ACHN (cell line): ENCODE measurements at regions not wholly inside any gene's neighbourhood (a gene's known extent, or its start where the extent isn't known, plus 50 kb on each side); places are given as distances from the start of the nearest gene placed in this dataset.

ENCODE experiments used
- DNase-seq: peaks from one replicate; pipeline ENCODE4 v3.0.0-alpha.2; 2015
- in situ Hi-C: cut with HindIII; loops from 2 replicates; pipeline ENCODE4 v1.10.0; 2017; ENCODE audit warnings: low sequenced_read_pairs, low pct_ligation_motif_present, low pct_unique_long_range_greater_than_20kb

GRCh38 chr14:97458255-97458654, 661.1 kb downstream of the VRK1 start:
- in situ Hi-C loops: no loop called here

DNA sequence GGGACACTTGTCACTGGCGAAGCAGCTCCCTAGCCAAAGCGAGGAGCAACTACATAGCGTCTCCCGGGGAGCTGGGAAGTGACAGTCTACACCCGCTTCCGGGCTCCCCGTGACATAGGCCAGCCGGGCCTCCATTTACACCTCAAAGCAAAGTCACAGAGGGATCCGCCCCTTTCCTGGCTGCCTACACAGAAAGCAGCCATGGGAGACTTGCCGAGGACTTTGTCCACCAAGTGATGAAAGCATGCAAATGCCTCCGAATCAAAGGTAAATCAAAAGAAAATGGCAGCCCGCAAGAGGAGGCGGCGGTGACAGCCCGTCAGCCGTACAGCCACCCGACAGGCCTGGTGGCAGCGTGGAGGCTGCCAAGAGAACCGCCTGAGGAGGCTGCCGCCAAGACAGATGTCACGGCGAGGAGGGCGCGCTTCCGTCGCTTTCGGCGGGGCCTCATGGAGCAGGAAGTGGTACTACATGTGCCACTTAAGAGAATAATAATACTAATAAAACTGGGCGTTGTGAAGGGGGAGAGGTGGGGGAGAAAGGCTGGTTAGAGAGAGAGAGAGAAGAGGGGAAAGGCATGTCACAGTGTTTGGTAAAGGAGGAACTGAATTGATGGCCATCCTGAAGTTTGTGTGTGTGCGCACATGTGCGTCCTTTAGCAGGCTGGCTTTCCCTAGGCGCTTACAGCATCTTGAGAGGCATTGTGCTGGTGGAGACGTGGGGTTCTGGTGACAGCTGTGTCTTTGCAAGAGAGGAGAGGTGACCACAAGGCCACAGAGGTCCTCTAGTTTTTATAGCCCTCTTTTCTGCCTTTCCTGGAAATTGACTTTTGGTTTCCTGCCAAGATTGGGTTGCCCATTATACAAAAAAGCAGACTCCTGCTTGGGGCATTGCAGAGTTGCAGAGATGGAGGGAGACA, 661.7 kb downstream of the VRK1 start:
- no peak for DNase-seq

More at GRCh38 chr14:97458255-97458654, 661.1 kb downstream of the VRK1 start:
- no peak for DNase-seq

GRCh38 chr14:97462081-97462480, 664.9 kb downstream of the VRK1 start:
- in situ Hi-C loops: no loop called here
- DNase-seq: no peak

More for the DNA sequence above, 661.7 kb downstream of the VRK1 start:
- in situ Hi-C loops: no loop called here

GRCh38 chr14:97468220-97468619, 671.0 kb downstream of the VRK1 start:
- DNase-seq: no peak
- in situ Hi-C loops: no loop called here

DNA sequence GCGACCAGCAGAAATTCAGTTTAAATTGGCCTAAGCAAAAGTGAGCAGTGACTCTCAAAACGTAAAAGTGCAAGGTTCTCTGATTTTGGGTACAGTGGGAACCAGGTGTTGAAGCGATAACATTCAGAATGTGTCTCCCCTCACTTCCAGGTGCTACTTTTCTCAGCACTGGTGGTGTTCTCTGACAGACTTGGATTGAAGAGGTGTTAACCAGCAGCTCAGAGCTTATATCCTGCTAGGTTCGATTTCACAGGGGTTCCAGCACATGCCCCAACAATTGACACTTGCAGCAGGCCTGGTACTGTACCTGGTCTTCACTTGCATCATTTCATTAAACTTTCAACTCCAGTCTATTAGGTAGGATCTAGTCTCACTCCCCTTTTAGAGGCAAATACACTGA, 680.2 kb downstream of the VRK1 start:
- DNase-seq: no peak

GRCh38 chr14:97485201-97485600, 688.0 kb downstream of the VRK1 start:
- no peak for DNase-seq
- in situ Hi-C loops: no loop called here

More for the DNA sequence above, 680.2 kb downstream of the VRK1 start:
- in situ Hi-C loops: no loop called here

- in situ Hi-C loops: no loop called here
- no peak for DNase-seq
These were observed 689.5 kb downstream of the VRK1 start for GRCh38 chr14:97486601-97487120.

- in situ Hi-C loops: no loop called here
- no peak for DNase-seq
These were observed 692.6 kb downstream of the VRK1 start for GRCh38 chr14:97489750-97490149.

- in situ Hi-C loops: no loop called here
- no peak for DNase-seq
These were observed 693.4 kb downstream of the VRK1 start for GRCh38 chr14:97490521-97491070.

GRCh38 chr14:97491697-97492096, 694.5 kb downstream of the VRK1 start:
- DNase-seq: no peak
- in situ Hi-C loops: no loop called here

GRCh38 chr14:97499790-97500481, 702.8 kb downstream of the VRK1 start:
- in situ Hi-C loops: no loop called here
- DNase-seq: no peak

- DNase-seq: no peak
- in situ Hi-C loops: no loop called here
These were observed 709.4 kb downstream of the VRK1 start for GRCh38 chr14:97506626-97507025.

DNA sequence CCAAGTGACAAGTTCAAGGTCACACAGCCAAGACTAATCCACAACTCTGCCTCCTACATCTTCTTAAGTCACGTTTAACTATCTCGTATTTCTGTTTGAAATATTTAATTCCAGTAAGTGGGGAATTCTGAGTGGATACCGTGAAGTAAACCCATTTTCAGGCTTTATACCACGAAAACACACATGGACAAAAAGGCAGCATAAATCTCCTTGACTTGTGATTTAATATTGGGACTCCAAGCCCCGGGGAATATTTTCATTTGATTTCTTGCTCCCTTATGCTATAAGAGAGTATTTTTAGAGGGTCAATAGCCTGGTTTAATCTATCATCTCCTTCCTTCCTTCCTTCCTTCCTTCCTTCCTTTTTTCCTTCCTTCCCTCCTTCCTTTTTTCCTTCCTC, 716.7 kb downstream of the VRK1 start:
- DNase-seq: no peak
- in situ Hi-C loops: no loop called here

GRCh38 chr14:97517566-97518234, 720.5 kb downstream of the VRK1 start:
- in situ Hi-C loops: no loop called here
- no peak for DNase-seq

DNA sequence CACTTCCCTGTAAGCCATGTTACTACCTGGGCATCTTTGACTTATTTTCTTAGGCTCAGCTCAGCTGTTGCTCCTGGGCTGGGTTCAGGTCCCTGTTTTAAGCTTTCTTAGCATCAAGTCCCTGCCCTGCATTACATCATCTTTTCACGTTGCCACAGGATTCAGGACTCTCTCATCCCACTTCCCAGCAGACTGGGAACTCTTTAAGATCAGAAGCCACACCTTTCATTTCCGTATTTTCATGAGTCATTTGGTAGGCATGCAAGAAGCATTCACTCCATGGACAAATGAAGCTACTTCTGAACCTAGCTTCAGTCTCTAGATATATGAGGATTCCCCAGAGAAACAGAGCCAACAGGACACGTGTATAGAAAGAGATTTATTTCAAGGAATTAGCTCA, 726.8 kb downstream of the VRK1 start:
- DNase-seq: no peak
- in situ Hi-C loops: no loop called here

DNA sequence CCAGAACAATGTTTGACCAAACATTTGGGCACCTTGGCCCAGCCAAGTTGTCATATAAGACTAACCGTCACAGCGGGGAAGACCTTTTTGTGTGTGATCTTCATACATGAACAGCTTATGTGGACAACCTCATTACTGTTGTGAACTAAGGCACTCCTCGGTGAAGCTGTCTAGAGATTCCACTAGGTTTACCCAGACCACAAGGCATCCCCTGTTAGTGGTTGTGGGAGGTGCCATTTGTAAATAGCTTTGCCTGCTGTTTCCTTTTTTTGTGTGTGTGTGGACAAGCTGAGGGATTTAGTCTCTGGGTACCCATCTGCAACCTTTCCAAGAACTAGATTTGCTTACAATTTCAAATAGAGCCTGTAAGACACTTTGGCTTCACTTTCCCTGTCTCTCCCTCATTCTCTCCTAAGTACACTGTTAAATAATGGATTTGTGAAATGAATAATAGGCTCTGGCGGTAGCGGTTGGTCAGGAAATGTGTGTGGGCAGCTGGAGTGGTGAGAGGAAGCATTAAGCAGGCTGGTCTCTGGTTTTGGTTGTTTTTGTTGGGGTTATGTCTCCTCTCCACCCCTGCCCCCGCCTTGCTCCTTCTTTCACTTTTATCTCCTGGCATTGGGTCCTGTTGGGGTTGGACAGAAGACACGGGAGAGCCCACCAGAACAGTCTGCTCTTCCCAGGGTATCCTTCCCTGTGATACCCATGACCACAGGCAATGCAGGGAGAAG, 727.6 kb downstream of the VRK1 start:
- DNase-seq: no peak
- in situ Hi-C loops: no loop called here

GRCh38 chr14:97527993-97528392, 730.8 kb downstream of the VRK1 start:
- DNase-seq: no peak
- in situ Hi-C loops: no loop called here

- no peak for DNase-seq
- in situ Hi-C loops: no loop called here
These were observed 734.9 kb downstream of the VRK1 start for GRCh38 chr14:97532052-97532451.
